Vagina (tissue), 2 donors: ENCODE measurements at regions not wholly inside any gene's neighbourhood (a gene's known extent, or its start where the extent isn't known, plus 50 kb on each side); places are given as distances from the start of the nearest gene placed in this dataset.

Experiments used
- POLR2A ChIP-seq, 2 donors: fragments of 450-650 bp; IDR thresholded peaks; one replicate each; pipeline ENCODE4 v1.6.1; 2017; ENCODE audit warnings: antibody characterized with exemption in 2 of 2, mild to moderate bottlenecking in 2 of 2, moderate library complexity in 2 of 2
- POLR2AphosphoS5 ChIP-seq, 2 donors: sonication (generic); formaldehyde crosslinking; IDR thresholded peaks; one replicate each; pipeline ENCODE4 v1.9.0; 2017; ENCODE audit warnings: antibody characterized with exemption in 2 of 2, mild to moderate bottlenecking in 2 of 2, low read depth in 1 of 2; ENCODE audit not compliant: insufficient read depth in 1 of 2
- TF ChIP-seq, protein P1 (sequence below), 3 experiments: fragments of 450-650 bp in 2 of 3; fragments of 200-600 bp in 1 of 3; sonication (generic) in 1 of 3; IDR thresholded peaks; one replicate each; pipeline ENCODE4 v1.5.1; 2017 to 2019; ENCODE audit warnings: antibody characterized with exemption in 3 of 3, mild to moderate bottlenecking in 2 of 3, moderate library complexity in 2 of 3

DNA sequence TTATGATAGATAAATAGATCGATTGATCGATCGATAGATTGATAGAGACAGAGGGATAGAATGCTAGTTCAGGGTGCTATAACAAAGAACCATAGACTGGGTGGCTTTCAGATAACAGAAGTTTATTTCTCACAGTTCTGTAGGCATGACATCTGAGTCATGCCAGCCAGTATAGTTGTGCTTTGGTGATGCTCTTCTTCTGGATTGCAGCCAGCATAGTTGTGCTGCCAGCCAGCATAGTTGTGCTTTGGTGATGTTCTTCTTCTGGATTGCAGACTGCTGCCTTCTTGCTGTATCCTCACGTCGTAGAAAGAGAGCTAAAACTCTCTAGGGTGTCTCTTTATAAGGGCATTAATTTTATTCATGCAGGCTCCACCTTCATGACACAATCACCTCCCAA lies 860.8 kb downstream of the BRINP3 start:
- TF ChIP-seq, protein P1, sequence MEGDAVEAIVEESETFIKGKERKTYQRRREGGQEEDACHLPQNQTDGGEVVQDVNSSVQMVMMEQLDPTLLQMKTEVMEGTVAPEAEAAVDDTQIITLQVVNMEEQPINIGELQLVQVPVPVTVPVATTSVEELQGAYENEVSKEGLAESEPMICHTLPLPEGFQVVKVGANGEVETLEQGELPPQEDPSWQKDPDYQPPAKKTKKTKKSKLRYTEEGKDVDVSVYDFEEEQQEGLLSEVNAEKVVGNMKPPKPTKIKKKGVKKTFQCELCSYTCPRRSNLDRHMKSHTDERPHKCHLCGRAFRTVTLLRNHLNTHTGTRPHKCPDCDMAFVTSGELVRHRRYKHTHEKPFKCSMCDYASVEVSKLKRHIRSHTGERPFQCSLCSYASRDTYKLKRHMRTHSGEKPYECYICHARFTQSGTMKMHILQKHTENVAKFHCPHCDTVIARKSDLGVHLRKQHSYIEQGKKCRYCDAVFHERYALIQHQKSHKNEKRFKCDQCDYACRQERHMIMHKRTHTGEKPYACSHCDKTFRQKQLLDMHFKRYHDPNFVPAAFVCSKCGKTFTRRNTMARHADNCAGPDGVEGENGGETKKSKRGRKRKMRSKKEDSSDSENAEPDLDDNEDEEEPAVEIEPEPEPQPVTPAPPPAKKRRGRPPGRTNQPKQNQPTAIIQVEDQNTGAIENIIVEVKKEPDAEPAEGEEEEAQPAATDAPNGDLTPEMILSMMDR (IDR thresholded peaks at IDR 0.05), result no peak
- no peak for TF ChIP-seq POLR2AphosphoS5 (IDR thresholded peaks at IDR 0.05; ENCODE audit: insufficient read depth in 1 of 2, low read depth in 1 of 2)
- TF ChIP-seq POLR2A (IDR thresholded peaks at IDR 0.05), result no peak
